CD4-positive, alpha-beta T cell treated with Interleukin-12 subunit alpha and Interleukin-12 subunit beta, for 1 hour (primary cell): ENCODE measurements at regions not wholly inside any gene's neighbourhood (a gene's known extent, or its start where the extent isn't known, plus 50 kb on each side); places are given as distances from the start of the nearest gene placed in this dataset.

Source experiments
- DNase-seq: peaks from one replicate; pipeline ENCODE4 v3.0.0-alpha.2; 2020

DNA sequence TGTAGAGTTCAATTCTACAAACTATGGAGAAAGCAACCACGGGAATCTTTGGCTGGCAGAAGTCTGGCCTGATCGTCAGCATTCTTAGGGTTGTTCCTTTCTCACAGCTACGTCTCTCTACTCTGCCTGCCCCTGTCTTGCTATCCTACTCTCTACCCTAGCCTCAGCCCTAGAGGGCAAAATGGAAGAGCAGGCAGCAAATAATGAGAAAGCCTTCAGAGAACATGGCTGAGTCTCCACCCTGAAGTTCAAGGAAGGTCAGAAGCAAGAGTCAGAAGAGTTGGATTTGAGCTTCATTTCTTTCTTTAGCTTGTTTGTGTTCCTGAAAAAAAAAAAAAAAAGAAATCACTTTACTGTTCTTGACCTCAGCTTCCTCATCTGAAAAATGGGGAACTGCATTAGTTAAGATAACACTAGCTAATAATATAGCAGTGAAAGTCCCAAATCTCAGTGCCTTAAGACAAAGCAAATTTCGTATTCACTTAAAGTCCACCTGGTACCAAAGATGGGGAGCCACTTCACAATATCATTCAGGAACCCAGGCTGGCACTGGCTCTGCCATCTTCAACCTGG is 50.2 kb upstream of the CCND2 start:
- DNase-seq = no peak

DNA sequence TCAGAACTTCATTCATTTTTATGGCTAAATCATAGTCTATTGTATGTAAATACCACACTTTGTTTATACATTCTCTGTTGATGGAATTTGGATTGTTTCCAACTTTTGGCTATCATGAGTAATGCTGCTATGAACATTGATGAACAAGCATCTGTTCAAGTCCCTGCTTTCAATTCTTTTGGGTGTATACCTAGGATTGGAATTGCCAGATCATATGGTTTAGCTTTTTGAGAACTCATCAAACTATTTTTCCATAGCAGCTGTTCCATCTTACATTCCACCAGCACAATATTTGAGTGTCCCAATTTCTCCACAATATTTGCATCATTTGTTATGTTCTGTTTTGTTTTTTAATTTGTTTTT is 52.3 kb upstream of the CCND2 start:
- no peak for DNase-seq

DNA sequence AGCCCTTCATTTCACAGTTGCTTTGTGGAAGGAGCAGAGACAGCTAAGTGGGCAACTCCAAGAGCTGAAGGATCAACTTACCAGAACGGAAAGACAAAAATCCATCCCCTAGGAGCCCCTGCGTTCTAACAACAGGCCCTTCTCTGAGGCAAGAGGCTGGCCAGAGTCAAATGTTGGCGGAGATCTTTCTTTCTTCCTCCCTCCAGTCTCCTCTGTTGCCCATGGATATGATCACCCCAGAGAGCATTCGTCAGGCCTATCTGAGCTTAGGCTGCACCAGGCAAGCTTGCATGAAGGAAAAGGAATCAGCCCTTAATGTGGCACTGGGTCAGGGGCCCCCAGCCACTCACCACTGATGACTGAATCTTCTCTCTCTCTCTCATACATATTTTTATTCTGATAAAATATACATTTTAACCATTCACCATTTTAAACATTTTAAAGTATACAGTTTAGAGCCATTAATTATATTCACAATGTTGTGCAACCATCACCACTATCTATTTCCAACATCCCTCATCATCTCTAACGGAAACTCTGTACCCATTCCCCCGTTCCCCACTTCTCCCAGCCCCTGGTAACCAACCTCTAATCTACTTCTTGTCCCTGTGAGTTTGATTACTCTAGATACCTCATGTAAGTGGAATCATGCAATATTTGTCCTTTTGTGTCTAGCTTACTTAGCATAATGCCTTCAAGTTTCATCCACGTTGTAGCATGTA is 52.9 kb upstream of the CCND2 start:
- DNase-seq = no peak

DNA sequence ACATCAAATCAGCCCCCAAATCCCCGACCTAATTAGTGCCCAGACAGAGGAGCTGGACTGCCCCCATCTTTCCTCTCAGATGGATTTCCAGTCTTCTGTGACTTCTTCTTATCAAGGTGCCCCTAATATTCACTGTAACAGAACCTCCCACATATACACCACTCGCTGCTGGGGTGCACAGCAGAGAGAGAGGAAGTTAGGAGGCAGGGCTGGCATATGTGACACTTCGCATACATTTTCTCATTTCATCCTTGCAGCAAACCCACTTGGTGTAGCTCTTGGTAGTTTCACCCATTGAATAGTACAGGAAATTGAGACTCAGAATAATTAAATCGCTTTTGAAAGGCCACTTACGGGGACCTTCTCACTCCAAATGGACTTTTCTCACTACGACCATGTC is 56.5 kb upstream of the CCND2 start:
- peak; percentile 16 for DNase-seq

DNA sequence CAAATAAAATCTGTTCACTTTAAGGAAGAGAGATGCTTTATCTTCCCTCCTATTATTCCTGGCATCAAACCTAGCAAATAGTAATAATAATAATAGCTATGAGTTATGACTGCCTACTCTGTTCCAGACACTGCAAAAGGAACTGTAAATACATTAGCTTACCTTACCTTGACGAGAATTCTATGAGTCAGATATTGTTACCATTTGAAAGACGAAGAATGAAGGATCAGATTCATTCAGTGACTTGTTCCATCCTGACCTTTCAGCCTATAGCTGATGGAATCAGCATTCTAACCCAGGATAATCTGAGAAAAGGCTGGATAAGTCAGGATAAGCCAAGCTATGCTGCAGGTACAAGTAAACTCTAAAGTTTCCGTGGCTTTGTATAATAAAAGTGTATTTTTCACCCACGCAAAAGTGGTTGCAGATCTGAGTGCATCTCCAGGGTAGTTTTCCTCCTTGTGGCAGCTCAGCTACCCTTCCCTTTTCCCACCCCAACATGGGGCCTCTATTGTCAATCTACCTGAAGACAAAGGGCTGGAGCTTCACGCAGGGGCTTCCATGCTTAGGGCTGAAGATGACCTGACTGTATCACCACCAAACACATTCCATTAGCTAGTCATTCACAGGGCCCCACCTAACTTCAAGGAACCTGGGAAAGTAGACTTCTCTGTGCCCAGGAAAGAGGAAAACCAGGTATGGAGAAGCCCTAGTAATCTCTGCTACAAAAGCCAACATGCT is 57.2 kb upstream of the CCND2 start:
- no peak for DNase-seq

DNA sequence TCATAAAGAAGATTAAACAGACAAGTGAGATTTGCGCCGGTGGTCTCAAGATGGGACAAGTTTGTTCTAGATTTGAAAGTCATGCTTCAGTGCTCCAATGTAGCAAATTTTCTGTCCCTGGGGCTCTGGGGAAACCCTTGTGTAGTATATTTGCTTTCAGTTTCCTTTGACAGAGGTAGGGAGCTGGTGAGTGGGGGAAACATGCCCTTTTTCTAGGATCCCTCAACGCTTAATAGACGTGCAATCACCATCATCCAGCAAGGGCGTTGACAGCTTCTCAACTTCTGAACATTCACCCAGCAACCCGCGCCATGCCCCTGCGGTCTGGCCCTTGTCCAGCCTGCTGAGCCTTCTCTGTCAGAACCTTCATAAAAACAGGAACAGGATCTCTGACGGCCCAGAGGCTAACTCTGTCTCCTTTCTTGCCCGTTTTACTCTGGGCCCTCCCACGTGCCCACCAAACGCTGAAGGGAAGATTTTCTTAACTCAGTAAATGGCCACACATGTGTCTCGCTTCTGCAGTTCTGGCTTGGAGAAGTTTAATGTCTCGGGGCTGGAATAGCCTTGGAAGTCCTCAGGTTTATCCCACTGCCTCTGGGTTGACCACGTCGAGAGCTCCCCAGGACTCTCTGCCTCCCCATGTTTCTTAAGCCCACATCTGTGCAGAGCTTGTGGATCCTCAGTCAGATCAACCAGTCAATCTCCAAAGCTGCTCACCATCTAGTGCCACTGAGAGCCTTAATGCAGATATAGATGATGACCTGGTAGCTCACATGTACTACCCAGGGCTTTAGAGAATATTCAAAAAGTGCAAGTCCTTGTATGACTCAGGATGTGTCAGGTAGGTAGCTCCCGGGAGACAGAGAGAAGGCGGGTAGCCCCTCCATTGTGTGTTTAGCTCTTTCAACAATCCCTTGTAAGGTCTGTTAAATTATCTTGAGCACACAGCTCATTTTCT is 58.1 kb upstream of the CCND2 start:
- DNase-seq = peak; percentile 42

DNA sequence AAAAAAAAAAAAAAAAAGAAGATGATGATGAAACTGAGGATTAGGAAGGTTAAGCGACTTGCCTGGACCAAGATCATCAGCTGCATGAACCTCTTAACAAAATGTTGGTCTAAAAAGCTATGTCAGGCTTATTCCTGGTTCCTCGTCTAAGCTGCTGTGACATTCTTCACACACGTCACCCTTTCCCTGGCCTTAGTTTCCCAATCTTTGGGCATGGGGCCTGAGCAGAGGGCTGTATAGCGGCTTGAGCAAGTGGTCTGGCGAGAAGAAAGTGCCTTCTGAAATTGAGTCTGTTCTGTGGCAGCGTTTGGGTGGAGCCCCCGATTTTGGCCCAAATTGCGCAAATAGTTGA is 58.7 kb upstream of the CCND2 start:
- no peak for DNase-seq

DNA sequence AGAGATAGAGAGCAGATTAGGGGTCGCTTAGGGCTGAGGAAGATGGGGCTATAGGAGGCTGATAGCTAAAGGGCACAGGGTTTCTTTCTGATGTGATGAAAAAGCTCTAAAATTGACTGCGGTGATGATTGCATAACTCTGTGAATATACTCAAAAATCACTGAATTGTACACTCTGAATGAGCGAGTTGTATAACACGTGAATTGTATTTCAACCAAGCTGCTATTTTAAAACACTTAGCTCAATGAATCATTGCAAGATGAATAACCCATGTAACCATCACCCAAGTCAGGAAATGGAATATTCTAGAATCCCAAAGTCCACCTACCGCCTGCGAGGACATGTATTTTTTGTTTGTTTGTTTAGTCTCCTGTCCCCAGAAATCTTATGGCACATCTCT is 60.1 kb upstream of the CCND2 start:
- DNase-seq = no peak

DNA sequence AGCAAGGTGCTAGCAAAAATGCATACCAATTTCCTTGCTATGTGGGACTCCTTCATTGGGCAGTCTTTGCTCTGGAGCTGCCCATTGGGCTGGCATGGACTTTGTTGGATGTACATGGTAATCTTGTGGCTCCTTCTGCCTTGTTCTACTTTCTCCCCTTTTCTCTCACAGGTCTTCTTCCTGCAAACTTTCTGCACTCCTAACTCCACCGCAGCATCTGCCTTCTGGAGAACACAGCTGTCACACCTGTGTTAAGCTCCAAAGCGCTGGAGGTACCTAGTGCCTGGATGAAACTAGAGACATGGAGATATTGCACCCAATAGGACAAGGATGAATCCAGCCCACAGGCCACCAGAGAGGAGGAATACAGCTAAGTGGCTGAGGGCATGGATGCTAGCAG is 60.7 kb upstream of the CCND2 start:
- no peak for DNase-seq

DNA sequence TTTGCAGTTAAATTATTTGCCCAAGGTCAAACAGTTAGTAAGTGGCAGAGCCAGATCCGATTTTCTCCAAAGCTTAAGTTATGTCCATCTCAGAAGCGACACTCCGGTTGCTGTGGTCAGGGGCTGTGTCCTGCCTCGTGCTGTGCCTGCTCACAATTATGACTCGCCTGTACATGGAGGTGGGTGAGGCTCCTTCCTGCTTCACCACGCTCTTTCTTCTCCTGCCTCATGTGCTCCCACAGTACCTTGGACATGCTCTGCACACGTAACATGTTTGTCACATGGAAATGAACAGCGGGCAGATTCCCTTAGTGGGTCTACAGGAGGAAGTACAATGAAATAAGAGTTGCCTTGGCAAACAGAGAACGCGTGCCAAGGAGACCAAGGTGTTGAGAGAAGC is 62.2 kb upstream of the CCND2 start:
- DNase-seq = no peak

DNA sequence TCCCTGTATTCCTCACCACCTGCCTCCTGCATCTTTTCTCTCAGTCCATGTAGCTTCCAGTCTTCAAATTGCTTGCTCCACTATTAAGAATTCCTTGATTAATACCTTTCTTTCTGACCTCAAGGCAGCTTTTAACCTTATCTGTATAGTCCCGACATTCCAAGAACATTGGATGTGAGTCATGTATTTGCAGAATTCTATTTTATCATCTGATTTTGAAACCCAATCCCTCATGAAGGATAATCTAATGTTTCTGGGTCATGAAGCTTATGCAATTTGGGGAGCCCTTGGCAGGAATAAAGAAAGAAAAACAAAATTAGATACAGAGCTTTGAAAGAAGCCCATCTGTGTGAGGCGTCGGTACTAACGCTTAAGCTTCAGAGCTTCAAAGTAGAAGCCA is 63.4 kb upstream of the CCND2 start:
- no peak for DNase-seq

DNA sequence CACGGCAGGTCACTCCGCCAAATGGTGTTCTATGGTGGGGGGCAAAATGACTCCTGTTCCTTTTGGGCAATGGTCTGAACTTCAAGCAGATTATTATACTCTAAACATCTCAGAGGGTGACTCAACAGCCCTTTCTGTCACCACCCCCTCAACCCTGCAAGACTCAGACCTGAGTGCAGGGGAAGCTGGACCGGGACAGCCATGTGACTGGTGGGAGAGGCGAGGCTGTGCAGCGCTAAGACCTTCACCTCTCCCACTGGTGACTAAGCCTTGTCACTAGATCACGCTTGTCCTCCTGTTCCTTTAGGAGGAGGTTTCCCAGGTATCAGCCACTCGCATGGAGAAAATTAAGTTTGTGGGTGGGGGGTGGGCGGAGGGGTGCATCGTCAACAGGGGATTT is 67.1 kb upstream of the CCND2 start:
- DNase-seq = no peak

DNA sequence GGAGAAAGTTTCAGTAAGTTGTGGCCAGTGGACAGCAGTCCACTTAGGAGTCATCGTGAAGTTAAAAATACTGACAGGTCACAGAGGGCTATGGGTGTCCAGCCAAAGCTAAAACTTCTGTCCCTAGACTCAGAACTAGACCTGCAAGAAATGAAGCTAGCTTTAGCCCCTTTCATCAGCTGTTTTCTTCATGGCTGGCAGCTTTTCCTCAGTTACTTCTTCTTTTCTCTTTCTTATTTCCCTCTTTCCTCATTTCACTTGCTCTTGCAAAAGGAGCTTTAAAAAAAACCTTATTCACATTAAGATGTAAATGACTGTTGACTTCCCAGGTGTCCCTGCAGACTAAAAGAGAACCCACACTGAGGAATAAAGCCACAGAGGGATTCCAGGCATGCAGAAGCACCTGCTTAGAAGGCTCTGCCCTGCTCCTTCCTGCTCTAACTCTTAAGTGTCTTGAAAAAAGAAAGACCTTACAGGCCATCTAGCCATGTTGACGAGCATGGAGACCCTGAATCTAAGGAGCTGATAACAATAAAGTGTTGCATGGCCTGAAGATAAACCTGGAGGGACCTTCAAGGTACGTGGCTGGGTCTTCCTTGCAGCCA is 69.7 kb upstream of the CCND2 start:
- no peak for DNase-seq

DNA sequence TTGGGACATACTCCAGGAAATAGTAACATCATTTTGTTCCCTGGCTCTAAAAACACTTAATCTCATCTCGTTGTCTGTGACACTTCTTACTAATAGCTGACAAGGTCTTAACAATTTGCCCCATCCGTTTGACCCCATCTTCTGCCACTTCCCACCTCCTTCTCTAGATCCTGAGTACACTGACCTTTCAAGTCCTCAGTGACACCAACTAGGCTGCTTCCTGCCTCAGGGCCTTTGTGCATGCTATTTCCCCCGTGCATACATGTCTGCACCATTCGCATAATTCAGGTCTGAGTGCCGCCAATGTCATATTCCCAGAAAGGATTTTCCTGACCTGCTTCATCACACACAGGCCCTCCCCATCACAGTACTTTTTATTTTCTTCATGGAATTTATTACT is 70.6 kb upstream of the CCND2 start:
- no peak for DNase-seq

DNA sequence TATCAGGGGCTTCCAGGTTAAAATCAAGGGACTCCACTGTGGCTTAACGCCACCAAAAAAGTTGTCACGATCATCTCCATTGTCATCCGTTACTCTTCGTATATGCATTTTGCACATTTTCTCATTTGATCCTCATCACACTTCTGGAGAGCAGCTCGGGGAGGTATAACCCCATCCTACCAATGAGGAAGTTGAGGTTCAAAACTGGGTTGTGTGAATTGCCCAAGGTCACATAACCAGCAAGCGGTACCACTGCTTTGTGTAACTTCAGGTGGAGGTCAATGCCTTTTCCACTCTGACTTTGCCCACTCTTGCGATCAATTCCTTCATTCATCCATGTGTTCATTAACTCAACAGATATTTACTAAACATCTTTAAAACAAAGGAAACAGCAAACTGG is 71.1 kb upstream of the CCND2 start:
- DNase-seq = no peak

DNA sequence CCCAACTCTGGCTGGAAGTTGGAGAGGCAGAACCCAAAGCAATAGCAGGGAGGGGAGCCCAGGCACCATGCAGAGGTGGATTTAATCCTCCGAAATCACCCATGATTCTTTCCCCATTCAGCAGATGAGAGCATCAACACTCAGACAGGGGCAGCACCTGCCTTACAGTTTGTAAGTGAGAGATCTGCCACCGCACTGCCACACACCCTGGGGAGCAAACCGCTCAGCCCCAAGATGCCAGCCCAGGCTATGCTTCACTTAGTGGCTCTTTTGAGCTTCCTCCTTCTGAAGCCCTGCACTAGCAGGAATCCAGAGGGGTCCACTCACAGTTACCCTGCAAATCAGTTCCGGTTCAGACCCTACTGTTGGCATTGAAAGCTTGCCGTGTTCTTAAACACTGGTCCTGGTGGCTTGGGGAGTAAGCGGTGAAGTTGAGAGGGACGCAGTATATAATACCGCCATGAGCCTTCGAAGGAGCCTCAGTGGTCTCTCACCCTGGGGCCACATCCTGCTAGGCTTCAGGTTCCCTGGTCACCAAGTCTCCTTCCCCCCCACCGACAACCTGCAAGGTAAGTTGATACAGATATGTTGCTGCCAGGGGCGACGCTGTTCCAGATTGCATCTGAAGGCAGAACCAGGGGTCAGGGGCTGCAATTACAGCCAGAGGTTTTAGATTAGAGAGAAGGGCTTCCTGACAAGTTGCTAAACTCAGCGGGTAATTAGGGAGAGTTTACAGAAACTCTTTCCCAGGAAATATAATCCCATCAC is 72.0 kb upstream of the CCND2 start:
- no peak for DNase-seq

DNA sequence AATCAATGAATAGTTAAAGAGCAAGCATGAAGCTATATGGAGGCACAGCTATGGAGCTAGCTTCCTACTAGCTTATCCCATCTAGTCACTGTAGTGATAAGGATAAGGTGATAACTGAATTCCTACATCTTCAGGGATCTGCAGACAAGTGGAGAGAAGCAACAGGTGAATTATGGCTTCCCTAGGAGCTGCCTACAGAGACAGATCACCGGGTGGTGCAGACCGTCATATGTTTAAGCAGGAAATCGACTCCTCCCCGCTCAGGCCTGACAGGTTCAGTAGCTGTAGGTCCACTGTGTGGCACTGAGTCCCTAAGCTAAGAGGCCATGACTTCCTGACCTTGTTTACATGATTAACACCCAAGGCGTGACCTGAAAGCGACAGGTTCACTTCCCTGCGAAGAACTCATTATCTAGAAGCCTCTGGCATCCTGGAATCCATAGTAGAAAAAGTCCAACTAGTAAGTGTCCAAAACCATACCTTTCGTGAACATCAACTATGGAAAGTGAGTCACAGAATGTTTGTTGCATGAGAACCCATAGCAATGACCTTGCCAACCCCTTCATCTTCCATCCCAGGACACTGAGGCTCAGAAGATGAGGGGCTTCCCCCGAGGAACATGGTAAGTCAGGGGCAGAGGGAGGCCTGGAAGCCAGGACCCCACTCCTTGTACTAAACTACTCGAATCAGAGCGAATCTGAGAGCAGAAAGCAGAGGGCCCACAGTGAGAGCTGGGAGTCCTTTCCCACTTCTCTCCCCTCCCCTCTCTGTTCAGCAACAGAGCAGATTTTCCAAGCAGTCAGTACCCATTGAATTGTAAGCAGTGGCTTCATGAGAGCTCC is 75.4 kb upstream of the CCND2 start:
- no peak for DNase-seq

DNA sequence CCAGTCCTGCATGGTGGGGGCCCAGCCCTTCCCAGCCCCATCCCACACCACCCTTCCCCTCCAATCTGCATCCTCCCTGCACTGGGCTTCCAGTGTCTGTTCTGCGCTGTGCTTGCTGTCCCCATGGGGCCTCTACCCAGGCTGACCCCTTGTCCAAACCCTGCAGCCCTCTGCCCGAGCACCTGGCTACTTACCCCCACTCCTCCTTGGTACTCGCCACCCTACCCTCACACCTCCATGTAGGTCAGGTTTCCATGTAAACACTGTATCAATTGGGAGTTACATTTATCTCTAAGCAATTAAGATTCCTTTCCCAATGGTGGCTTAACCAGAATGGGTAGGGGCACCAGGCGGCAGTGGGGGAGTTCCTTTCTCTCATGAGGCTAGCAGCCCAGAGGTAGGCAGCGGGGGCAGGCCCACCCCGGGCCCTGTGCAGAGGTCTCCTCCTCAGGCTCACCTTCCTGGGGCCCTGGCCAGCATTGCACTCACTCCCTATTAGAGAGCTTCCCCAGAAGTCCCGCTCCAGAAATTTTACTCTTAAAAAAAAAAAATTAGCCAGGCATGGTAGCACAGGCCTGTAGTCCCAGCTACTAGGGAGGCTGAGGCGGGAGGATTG is 76.6 kb upstream of the CCND2 start:
- DNase-seq = no peak

DNA sequence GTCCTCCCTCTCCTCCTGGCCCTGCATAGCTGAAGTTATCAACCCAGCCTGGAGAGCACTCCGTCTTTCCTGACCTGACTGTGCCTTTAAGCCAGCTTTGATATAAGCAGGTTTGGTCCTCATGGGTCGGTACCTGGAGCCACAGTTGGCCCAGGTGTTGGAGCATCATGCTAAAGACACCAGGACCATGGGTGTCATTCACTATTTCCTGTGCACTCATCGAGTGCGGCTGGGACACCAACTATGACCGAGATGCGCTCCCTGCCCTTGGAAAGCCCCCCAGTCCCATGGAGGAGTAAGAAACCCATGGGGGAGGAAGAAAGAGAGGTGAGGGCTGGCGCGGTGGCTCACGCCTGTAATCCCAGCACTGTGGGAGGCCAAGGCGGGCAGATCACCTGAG is 78.9 kb upstream of the CCND2 start:
- DNase-seq = no peak

DNA sequence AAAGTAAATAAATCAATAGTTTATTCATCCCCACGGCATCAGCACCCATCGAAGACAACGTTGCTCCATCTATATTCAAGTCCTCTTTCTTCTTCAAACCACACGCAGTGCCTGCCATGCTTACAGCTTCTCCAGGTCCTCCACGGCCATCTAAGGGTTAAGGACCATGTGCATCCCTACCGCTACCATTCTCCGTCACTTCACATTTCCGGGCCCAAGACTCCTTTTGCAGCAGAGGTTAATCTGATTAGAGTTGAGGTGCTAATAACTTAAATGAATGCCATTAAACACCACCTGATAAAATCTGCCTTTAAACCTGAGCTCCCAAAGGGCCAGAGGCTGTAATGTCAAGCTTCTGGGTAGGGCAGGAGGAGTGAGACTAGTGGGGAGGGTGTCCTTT is 79.7 kb upstream of the CCND2 start:
- no peak for DNase-seq

DNA sequence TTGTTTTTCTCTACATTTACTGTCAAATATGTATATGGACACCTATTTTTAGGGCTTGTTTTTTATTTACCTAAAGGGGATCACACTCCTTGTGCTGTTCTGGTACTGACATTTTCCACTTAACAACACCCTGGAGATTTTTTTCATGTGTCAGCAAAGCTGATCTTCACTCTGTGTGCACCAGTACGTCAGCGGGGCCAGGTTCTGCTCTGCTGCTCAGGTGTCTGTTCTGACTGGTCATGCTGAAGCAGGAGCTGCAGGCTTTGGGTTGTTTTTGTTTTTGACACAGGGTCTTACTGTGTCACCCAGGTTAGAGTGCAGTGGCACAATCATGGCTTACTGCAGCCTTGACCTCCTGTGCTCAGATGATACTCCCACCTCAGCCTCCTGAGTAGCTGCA is 81.9 kb upstream of the CCND2 start:
- no peak for DNase-seq
